ENCODE measurements at regions not wholly inside any gene's neighbourhood (a gene's known extent, or its start where the extent isn't known, plus 50 kb on each side); places are given as distances from the start of the nearest gene placed in this dataset.

GRCh38 chrX:149274516-149275105, 230.5 kb downstream of the IDS start:
- DNase-seq, result no peak

- DNase-seq, result no peak
These were observed 232.2 kb downstream of the IDS start for GRCh38 chrX:149272690-149273463.

GRCh38 chrX:149267878-149268813, 237.0 kb downstream of the IDS start:
- no peak for DNase-seq

- no peak for DNase-seq
These were observed 243.0 kb downstream of the IDS start for GRCh38 chrX:149262086-149262485.

GRCh38 chrX:149259241-149259640, 245.9 kb downstream of the IDS start:
- DNase-seq, result no peak

GRCh38 chrX:149255860-149256259, 249.2 kb downstream of the IDS start:
- DNase-seq, result no peak

GRCh38 chrX:149248073-149248625, 257.0 kb downstream of the IDS start:
- no peak for DNase-seq

GRCh38 chrX:149230689-149231088, 274.4 kb downstream of the IDS start:
- DNase-seq, result no peak

GRCh38 chrX:149223854-149224253, 281.3 kb downstream of the IDS start:
- no peak for DNase-seq

- no peak for DNase-seq
These were observed 283.1 kb downstream of the IDS start for GRCh38 chrX:149222040-149222439.

GRCh38 chrX:149221230-149221629, 283.9 kb downstream of the IDS start:
- no peak for DNase-seq

- DNase-seq, result no peak
These were observed 291.8 kb downstream of the IDS start for GRCh38 chrX:149213264-149213663.

GRCh38 chrX:149208307-149208706, 296.8 kb downstream of the IDS start:
- DNase-seq, result no peak

GRCh38 chrX:149207518-149207917, 297.6 kb downstream of the IDS start:
- DNase-seq, result no peak

GRCh38 chrX:149205937-149206336, 299.2 kb downstream of the IDS start:
- DNase-seq, result no peak

- DNase-seq, result no peak
These were observed 300.0 kb downstream of the IDS start for GRCh38 chrX:149205081-149205480.

GRCh38 chrX:149199734-149200133, 305.4 kb downstream of the IDS start:
- DNase-seq, result no peak

GRCh38 chrX:149198980-149199732, 305.9 kb downstream of the IDS start:
- no peak for DNase-seq

GRCh38 chrX:149185087-149185486, 320.0 kb downstream of the IDS start:
- no peak for DNase-seq

GRCh38 chrX:149161435-149162088, 343.5 kb downstream of the IDS start:
- DNase-seq, result no peak

GRCh38 chrX:149157976-149158375, 347.1 kb downstream of the IDS start:
- DNase-seq, result no peak

- DNase-seq, result no peak
These were observed 352.2 kb downstream of the IDS start for GRCh38 chrX:149152941-149153340.

All from NCI-H1930 (cell line).